ENCODE measurements at regions not wholly inside any gene's neighbourhood (a gene's known extent, or its start where the extent isn't known, plus 50 kb on each side); places are given as distances from the start of the nearest gene placed in this dataset.
"Not testable (repeated sequence)": the region's sequence is repeated elsewhere in the genome, so short reads cannot be mapped to it uniquely, and the experiment has no call there.

DNA sequence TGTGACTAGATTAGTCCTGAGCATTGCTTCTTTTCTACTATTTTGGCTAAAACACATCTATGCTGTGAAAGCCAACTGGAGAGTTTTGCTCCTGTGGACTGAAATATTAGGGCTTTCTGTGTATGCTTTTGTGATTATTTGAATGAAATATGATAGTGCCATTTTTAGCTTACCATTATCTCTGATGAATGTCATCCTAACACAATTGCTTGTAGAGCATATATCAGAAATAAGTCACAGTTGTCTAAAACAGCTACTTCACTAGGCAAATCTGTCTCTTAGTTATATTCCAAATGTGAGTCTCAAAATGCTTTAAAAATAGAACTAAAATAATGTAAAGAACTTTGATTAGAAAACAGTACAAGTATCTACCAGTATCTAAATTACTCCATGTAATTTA is 401.4 kb upstream of the PTCHD4 start:
- DNase-seq (ENCODE audit: low spot score), result no peak

DNA sequence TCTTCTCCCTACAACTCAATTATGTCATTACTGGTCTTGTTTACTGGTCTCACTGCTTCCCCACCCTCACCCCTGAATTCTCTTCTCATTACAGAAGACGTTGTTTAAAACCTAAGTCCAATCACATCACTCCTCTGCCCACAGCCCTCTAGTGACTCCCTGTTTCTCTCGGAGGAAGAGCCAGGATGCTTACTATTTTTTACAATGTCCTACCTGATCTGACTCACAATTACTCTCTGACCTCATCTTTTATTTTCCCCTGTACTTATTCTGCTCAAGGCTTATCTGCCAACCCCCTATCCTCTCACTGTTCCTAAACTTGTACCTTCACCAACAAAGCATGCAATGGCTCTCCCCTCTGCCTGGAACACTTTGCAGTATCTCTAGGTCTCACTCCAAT is 400.4 kb upstream of the PTCHD4 start:
- no peak for DNase-seq (ENCODE audit: low spot score)

DNA sequence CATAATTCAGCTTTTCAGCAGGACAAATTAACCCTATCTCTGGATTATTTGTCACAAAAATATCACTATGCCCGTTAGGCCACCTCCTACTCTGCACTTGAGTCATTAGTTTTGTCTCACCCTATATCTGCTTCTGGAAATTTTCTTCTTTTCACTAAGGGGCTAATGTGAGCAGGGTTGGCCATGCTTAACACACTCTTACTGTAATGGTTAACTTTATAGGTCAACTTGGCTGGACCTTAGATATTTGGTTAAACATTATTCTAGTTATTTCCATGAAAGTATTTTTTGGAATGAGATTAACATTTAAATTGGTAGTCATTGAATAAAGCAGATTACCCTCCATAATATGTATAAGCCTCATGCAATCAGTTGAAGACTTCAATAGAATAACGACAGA is 394.6 kb upstream of the PTCHD4 start:
- DNase-seq (ENCODE audit: low spot score), result peak; percentile 63

DNA sequence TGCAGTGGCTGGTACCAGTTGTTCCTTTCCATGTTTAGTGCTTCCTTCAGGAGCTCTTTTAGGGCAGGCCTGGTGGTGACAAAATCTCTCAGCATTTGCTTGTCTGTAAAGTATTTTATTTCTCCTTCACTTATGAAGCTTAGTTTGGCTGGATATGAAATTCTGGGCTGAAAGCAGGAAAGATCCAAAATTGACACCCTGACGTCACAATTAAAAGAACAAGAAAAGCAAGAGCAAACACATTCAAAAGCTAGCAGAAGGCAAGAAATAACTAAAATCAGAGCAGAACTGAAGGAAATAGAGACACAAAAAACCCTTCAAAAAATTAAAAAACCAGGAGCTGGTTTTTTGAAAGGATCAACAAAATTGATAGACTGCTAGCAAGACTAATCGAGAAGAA is 382.4 kb upstream of the PTCHD4 start:
- DNase-seq (ENCODE audit: low spot score), result not testable (repeated sequence)

DNA sequence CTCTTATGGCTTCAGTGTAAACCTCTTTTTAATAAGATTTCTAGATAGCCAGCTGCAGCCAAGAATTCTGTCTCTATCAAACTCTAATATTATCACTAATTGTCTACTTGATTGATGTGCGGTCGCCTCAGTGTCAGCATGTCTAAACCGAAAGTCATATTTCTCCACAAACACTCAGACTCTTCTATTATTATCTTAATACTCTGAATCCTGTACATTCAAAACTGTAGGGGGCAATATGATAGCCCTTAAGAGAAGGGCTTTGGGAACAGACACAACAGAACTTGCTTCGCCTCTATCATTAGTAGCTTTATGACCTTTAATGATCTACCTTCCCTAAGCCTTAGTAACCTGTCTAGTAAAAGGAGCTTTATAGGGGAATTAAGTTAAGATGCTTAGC is 379.7 kb upstream of the PTCHD4 start:
- no peak for DNase-seq (ENCODE audit: low spot score)

DNA sequence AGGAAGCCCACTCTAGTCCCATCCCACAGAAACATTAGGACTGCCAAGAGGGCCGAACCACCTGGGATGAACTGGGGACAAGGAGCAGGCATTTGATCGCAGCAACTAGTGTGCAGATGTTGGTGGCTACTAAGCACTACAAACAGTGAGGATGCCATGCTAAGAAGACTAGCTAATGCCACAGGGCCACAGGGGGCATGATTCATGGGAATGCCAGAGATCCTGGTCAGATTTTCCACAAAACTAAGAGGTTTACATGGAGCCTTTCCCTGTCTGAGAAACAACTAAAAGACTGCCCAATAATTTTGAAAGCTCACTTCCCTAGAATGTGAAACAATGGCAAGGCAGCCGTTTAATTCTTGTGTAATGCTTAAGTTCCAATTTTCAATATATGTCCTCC is 375.9 kb upstream of the PTCHD4 start:
- DNase-seq (ENCODE audit: low spot score), result peak; percentile 33

DNA sequence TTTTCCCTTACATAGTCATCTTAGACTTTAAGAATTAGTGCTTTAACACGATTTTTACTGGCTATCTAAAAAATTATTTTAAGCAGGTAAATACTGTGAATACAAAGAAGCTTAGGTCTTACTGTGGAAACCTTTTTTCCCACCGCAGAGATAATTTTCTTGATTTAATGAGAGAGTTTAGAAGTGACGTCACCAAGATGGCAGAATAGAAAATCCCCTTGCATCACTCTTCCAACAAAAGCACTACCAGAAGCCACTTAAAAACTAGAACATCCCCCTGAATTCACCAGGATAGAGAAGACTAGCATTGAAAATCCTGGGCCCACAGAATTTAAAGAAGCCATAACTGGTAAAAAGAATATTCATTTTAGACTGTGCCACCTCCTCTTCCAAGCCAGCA is 375.4 kb upstream of the PTCHD4 start:
- DNase-seq (ENCODE audit: low spot score), result no peak

DNA sequence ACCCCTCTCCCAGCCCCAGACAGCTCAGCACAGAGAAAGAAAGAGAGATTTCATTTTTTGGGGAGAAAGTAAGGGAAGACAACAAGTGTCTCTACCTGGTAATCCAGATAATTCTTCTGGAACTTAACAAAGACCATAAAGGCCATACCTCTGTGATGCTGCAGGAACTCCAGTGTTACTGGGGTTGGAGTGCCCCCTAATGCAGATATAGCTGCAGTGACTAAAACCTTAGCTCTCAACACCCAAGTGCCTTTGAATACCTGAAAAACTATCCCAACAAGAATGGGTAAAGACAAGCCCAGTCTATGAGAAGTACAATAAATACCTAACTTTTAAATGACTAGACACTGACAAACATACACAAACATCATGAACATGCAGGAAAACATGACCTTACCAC is 365.3 kb upstream of the PTCHD4 start:
- DNase-seq (ENCODE audit: low spot score), result peak; percentile 19

DNA sequence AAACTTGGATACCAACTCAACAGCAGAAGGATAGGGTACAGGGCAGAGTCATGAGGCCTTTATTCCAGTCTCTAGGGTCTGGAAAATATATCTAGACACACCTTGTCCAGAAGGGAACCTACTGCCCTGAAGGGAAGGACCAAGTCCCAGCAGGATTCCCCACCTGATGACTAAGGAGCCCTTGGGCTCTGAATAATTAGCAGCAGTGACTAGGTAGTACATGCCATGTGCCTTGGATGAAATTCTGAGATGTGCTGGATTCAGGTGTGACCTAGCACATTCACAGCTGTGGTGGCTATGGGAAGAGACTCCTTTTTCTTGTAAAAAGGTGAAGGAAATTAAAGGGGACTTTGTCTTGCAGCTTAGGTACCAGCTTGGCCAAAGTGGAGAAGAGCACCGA is 364.3 kb upstream of the PTCHD4 start:
- DNase-seq (ENCODE audit: low spot score), result peak; percentile 1

DNA sequence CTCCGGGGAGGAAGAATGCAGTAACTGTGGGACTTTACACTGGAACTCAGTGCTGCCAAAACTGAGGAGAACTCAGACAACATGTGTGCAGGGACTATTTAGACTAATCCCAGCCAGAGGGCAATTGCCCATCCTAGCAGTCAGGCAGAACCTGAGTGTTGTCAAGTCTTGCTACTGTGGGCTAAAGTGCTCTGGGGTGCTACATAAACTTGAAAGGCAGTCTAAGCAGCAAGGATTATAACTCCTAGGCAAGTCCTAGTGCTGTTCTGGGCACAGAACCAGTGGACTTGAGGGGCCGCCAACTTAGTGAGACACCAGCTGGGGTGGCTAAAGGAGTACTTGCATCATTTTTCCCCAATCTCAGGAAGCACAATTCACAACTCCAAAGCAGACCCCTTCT is 363.8 kb upstream of the PTCHD4 start:
- no peak for DNase-seq (ENCODE audit: low spot score)

DNA sequence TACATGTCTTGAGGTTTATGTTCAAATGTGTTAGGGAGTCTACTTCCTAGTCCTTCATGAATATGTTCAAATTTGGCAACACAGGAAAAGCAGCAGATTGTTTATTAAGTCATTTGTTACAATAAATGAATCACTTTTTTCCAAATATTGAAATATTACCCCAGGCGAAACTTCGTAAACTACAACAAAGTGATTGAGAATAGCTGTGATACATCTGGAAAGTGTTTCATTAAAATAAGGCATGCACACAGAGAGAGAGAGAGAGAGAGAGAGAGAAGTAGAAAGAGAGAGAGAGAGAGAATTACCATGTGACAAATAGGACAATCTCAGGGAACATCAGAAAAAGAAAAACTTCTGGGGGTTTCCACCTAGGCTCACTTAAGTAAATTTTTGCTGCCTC is 363.1 kb upstream of the PTCHD4 start:
- no peak for DNase-seq (ENCODE audit: low spot score)

DNA sequence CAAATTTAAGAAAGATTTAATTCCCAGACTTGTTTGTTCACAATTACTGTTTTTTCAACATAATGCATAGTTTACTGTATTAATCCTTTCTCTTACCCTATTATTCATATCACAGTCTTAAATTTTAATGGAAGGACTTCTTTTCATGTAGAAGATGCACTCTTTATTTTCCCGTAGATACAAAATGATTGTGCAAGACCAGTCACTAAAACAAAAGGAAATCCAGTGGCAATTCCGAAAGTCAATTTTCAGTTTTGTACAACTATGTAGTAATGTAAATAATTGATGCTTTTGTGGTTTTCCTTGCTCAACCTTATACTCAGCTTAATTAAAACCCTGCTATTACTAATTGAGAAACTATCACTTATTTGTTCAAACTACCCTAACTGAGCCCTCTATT is 361.5 kb upstream of the PTCHD4 start:
- DNase-seq (ENCODE audit: low spot score), result no peak

DNA sequence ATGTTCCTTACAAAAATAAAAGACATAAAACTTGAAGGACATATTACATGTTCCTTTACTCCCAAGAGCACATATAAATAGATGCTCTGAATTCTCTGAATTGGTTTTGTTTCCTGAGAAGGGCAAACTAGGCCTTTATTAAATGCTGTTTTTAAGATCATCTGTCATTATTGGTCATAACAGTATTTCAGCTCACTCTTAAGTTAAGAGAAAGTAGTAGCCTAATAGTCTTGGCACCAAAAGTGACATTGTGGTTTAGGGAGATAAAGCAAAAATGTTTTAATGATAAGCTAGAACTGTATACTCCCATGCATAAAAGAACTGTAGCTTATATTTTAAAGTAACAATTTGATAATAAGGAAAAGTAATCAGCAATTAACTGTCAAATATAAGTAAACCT is 361.1 kb upstream of the PTCHD4 start:
- DNase-seq (ENCODE audit: low spot score), result no peak

DNA sequence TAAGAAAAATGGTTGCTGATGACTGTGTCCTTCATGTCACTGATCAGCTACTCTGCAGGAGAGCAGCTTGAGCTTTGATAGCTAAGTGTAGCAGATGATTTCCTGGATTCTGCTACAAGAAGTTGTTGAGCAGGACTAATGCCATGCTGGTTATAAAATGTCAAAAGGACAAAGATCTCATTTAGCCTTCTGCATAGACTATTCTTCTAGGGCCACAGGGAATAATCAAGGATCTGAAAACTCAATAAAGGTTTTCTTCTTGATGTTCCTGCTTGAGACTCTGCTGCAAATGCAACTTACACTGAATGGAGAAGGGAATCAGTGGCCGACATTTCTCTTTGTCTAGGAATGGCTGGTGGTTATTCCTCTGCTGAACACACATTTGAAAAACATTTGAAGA is 360.3 kb upstream of the PTCHD4 start:
- DNase-seq (ENCODE audit: low spot score), result no peak

DNA sequence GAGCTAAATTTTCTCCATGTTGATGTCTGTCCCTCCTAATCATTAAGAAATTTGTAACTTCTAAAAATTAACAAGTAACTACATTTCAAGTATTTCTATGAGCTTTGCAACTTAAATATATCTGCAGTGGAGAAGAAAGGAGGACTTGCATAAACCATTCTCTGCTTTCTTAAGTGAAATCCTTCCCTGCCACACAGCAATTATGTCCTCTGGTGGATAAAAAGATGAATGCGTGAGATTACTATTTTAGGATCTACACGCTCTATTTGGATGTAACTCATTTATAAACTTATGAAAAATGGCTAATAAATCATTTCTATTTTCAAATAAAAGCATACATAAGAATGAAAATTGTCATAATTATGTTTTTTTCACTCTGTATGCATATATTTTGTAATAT is 338.0 kb upstream of the PTCHD4 start:
- DNase-seq (ENCODE audit: low spot score), result no peak

DNA sequence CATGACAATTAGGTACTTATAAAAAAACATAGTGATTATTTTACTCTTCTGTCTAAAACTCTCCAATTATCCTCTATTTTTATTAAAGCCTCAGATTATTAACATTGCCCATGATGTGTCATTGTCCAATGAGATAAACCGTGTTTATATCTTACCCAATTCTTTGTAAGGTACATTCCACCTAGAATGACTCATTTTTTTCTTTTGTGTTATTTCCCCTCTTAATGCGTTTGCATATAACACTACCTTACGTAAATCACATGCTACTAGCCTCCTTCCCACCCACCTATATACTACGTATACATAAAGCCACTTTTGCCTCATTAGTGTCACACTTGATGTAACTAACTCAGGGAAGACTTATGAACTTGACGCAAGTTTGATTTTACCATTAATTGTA is 336.3 kb upstream of the PTCHD4 start:
- DNase-seq (ENCODE audit: low spot score), result no peak

DNA sequence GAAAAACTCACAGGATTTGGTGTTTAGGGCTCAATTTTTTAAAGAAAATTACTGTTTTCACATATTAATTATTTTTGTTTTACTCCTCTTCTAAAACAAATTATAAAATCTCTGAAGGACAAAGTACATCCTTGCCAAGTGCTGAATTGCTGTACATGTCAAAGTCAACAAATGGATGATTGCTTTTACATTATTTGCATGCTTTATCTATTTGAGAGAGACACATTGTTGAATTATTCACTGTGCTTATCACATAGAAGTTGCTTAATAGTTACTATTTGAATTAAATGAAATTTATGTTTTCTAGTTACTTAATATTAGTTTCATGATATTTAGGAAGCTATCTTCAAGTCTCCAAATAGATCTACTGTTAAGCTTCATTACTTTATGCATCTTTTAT is 318.6 kb upstream of the PTCHD4 start:
- no peak for DNase-seq (ENCODE audit: low spot score)

DNA sequence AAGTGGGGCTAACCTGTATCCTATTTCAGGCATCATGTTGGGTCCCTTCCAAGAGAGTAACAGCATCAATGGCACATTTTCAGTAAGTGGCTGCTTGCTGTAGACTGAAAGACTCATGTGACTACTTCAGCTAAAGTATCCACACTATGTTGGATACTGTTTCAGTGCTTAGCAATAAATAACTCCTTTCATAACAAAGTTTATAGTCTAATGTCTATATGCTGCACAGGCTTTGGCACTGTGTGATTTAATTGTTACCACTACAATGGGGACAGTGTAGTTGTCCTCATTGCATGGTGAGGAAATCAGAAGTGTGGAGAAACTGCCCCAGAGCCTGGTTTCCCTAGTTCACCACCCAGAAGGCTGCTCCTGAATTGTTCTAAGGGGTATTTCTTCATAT is 318.0 kb upstream of the PTCHD4 start:
- DNase-seq (ENCODE audit: low spot score), result no peak

DNA sequence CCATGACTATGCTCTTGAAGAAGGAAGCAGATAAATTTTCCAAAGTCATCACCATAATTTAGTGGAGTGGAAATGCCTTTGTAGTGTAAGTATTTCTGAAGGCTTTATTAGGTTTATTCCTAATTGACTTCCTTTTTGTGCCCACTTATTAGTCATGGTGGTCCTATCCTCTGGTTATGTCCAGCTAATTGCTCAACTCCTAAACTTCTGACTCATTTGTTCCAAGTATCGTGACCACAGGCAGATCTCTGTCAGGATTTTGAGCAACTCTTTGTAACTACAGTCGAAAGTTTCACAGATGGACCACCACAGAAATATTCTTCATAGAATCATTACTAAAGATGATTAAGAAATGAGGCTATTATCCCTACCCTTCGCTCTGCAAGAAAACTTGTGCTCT is 315.6 kb upstream of the PTCHD4 start:
- DNase-seq (ENCODE audit: low spot score), result peak; percentile 71

DNA sequence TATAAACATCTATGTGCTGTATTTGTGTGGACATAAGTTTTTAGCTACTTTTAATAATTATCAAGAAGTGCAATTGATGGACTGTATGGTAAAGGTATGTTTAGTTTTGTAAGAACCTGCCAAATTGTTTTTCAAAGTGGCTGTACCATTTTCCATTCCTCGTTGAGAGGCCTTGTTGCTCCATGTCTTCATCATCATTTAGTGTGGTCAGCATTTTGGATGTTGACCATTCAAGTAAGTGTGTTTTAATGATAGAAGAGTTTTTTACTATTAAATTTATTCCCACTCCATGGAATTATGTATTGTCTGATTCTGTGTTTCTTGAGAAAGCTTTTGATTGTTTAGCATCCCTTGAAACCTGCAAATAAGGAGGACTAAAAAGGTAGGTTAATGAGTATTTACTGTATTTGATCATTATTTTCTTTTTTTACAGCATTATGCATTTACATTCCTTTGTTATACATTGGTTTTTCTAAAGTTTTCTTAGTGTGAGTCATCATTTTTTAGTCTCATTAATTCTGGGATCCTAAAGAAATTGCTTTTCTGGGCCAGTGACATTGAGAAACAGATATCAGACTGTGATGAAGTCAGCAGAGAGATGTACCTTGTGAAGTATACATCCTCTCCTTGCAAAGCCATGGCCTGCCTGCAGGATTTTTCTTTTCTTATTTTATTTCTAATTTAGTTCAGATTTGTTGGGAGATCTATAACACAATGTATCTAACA is 312.8 kb upstream of the PTCHD4 start:
- DNase-seq (ENCODE audit: low spot score), result no peak

DNA sequence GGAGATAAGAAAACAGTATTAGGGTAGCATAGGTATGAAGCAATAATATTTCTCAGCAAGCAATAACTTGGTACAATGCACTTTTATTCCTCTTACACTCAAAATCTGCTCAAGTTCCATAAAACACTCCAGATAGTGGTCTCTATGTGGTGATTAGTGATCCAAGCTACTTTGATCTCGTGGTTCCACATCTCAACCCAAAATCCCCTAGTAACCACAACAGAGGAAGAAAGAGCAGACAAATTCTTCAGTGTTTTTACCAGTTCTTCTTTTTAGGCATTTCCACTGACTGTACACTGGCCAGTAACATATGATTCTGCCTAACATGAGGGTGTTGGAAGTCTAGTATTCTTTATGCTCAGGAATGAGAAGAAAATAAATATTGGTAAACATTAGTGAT is 309.0 kb upstream of the PTCHD4 start:
- no peak for DNase-seq (ENCODE audit: low spot score)

DNA sequence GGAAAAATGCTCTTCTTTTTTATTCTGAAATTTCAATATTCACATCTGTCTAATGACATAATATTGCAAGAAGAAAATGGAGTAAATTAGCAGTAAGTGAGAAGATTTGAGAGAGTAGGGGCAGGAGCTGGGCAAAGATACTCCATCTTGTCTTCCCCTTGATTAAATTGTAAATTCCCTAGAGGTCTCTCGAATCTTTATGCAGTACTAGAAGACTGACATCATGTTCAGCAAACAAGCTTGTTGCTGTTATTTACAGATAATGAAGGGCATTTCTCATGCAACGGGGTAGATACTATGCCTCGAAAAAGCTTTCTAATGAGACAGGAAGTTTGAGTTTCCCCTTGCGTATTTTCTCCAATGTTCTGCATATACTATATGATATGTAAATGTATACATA is 306.9 kb upstream of the PTCHD4 start:
- DNase-seq (ENCODE audit: low spot score), result no peak

DNA sequence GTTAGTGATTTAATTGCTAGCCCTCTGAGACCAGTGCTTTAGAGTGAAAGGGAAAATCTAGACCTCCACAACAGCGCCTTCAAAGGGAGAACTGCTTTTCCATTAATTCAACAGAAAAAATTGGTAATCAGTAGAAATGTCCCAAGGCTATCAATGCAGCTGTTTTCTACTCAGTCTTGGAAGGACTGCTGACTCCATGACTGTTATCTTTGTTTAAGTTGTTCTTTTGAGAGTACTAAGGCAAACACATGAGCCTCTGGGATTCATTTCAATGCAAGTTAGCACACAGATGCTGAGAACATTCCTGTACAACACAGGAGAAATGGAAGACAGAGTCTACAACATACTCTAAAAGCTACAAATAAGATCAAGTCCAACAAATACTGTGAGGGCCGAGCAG is 301.7 kb upstream of the PTCHD4 start:
- DNase-seq (ENCODE audit: low spot score), result no peak

DNA sequence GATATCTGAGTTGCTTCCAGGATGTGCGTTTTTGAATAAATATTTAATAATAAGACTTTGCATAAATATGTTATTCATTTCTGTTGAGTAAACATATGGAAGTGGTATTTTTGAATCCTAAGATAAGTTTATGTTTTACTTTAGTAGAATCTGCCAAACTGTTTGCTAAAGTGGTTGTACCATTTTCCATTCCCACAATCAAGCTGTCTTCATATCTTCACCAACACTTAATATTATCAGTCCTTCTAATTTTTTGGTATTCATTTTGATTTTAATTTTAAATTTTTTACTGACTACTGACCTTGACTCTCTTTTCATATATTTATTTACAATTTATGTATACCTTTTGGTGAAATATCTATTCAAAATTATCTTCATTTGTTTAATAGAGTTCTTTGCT is 293.9 kb upstream of the PTCHD4 start:
- no peak for DNase-seq (ENCODE audit: low spot score)

DNA sequence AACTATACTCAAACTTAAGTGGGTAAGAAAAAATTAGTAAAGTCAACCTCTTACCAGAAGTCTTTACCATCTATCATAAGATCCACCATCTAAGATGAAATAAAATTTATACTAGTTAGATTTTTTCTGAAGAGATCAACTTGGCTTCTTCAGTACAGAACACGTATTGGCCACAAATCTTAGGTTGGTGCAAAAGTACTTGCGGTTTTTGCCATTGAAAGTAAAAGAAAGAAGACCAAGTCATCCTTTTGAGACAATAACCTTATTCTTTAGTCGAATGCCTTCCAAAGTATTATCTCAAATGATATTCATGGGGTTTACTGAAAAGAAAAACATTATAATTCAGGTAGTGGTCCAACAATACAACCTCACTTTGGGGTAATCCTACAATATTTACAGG is 292.6 kb upstream of the PTCHD4 start:
- DNase-seq (ENCODE audit: low spot score), result no peak

All from kidney tubule cell (primary cell).